IMR-90 (cell line): ENCODE measurements at regions not wholly inside any gene's neighbourhood (a gene's known extent, or its start where the extent isn't known, plus 50 kb on each side); places are given as distances from the start of the nearest gene placed in this dataset.

Experiments
- ATAC-seq: fragments of 200-7000 bp; cut with Tn5 transposase; 2 replicates; pipeline ENCODE4 v1.9.1; 2020; ENCODE audit warnings: low read depth, mild to moderate bottlenecking, moderate library complexity
- BruUV-seq: library from RNA; stranded (reverse); fragments of 400-500 nt; replicated peaks from 2 replicates; lab custom pipeline; 2021; lab: Mats Ljungman, UMichigan
- CTCF ChIA-PET: fragments of 300-600 bp; formaldehyde crosslinking; extraction: SDS; loops from one replicate; lab custom pipeline; 2021; ENCODE audit warnings: antibody characterized with exemption; lab: Yijun Ruan, JAX
- POLR2A ChIA-PET: fragments of 300-600 bp; sonication (Branson Sonifier 250); formaldehyde crosslinking; loops from one replicate; lab custom pipeline; 2022; ENCODE audit warnings: antibody characterized with exemption; ENCODE audit not compliant: unreplicated experiment; lab: Charles Lee
- DNase-seq: peaks from one replicate; pipeline ENCODE4 v3.0.0; 2013
- H2AFZ ChIP-seq: replicated peaks from 2 replicates; pipeline ENCODE3; 2013; ENCODE audit warnings: low read length, mild to moderate bottlenecking; ENCODE audit not compliant: poor library complexity
- H2AK5ac ChIP-seq: 2 replicates; pipeline ENCODE4 v1.6.1; 2013; ENCODE audit warnings: low read depth, low read length, inconsistent platforms
- H2AK9ac ChIP-seq: replicated peaks from 2 replicates; pipeline ENCODE3; 2013; ENCODE audit warnings: mild to moderate bottlenecking, low read depth, low read length, moderate library complexity; ENCODE audit not compliant: poor library complexity
- H2BK120ac ChIP-seq: 2 replicates; pipeline ENCODE4 v1.6.1; 2013; ENCODE audit warnings: low read depth, low read length, inconsistent platforms
- H2BK15ac ChIP-seq: 3 replicates; pipeline ENCODE4 v1.6.1; 2013; ENCODE audit warnings: low read depth, low read length, inconsistent platforms
- H2BK20ac ChIP-seq: 2 replicates; pipeline ENCODE4 v1.6.1; 2013; ENCODE audit warnings: low read depth, mild to moderate bottlenecking, inconsistent platforms, low read length, moderate library complexity
- H2BK5ac ChIP-seq: 2 replicates; pipeline ENCODE4 v1.6.1; 2013; ENCODE audit warnings: mild to moderate bottlenecking, low read depth, low read length, inconsistent platforms; ENCODE audit not compliant: poor library complexity, severe bottlenecking
- H3K14ac ChIP-seq: replicated peaks from 2 replicates; pipeline ENCODE4 v1.6.1; 2013; ENCODE audit warnings: low read depth, low read length, inconsistent platforms
- H3K18ac ChIP-seq: 2 replicates; pipeline ENCODE4 v1.6.1; 2013; ENCODE audit warnings: low read depth, low read length, control low read depth
- H3K23ac ChIP-seq: 2 replicates; pipeline ENCODE4 v1.6.1; 2013; ENCODE audit warnings: low read depth, low read length, inconsistent platforms
- H3K27ac ChIP-seq: 2 replicates; pipeline ENCODE4 v1.5.1; 2013; ENCODE audit warnings: mild to moderate bottlenecking, control low read depth, low read length; ENCODE audit not compliant: insufficient read depth
- H3K27me3 ChIP-seq: 2 replicates; pipeline ENCODE4 v1.6.1; 2013; ENCODE audit warnings: low read length; ENCODE audit not compliant: control insufficient read depth, insufficient read depth
- H3K36me3 ChIP-seq: 2 replicates; pipeline ENCODE4 v1.6.1; 2013; ENCODE audit warnings: low read length, mixed read lengths; ENCODE audit not compliant: control insufficient read depth, insufficient read depth
- H3K4ac ChIP-seq: 2 replicates; pipeline ENCODE4 v1.6.1; 2013; ENCODE audit warnings: low read depth, low read length, inconsistent platforms
- H3K4me1 ChIP-seq: 2 replicates; pipeline ENCODE4 v1.6.1; 2013; ENCODE audit warnings: low read length, mixed read lengths; ENCODE audit not compliant: control insufficient read depth, insufficient read depth
- H3K4me2 ChIP-seq: 2 replicates; pipeline ENCODE4 v1.6.1; 2013; ENCODE audit warnings: low read depth, mild to moderate bottlenecking, control low read depth, low read length, moderate library complexity
- H3K4me3 ChIP-seq: 2 replicates; pipeline ENCODE4 v1.5.1; 2013; ENCODE audit warnings: low read depth, mild to moderate bottlenecking, control low read depth, low read length, moderate library complexity; ENCODE audit not compliant: insufficient read depth
- H3K56ac ChIP-seq: 2 replicates; pipeline ENCODE4 v1.6.1; 2013; ENCODE audit warnings: low read length, inconsistent platforms; ENCODE audit not compliant: insufficient read depth; ENCODE audit errors: extremely low read depth
- H3K79me1 ChIP-seq, 2 experiments: 2 replicates each; pipeline ENCODE4 v1.6.1; 2013; ENCODE audit warnings: low read length in 2 of 2, inconsistent platforms in 1 of 2, low read depth in 1 of 2
- H3K9ac ChIP-seq: 2 replicates; pipeline ENCODE4 v1.6.1; 2013; ENCODE audit warnings: low read depth, low read length, control low read depth
- H3K9me1 ChIP-seq: 2 replicates; pipeline ENCODE4 v1.6.1; 2013; ENCODE audit warnings: low read length, inconsistent platforms; ENCODE audit not compliant: insufficient read depth
- H3K9me3 ChIP-seq: 2 replicates; pipeline ENCODE4 v1.6.1; 2013; ENCODE audit warnings: low read length; ENCODE audit not compliant: control insufficient read depth, insufficient read depth
- H4K20me1 ChIP-seq: 2 replicates; pipeline ENCODE4 v1.6.1; 2013; ENCODE audit warnings: low read length, inconsistent platforms; ENCODE audit not compliant: insufficient read depth
- H4K5ac ChIP-seq: 2 replicates; pipeline ENCODE4 v1.6.1; 2013; ENCODE audit warnings: mild to moderate bottlenecking, low read depth, low read length, control low read depth
- H4K8ac ChIP-seq, 2 experiments: 2 replicates each; pipeline ENCODE4 v1.6.1; 2013; ENCODE audit warnings: low read depth in 2 of 2, low read length in 2 of 2, control low read depth in 1 of 2, inconsistent platforms in 1 of 2
- H4K91ac ChIP-seq: 2 replicates; pipeline ENCODE4 v1.6.1; 2013; ENCODE audit warnings: low read depth, low read length, inconsistent platforms; ENCODE audit not compliant: insufficient read depth
- CEBPB ChIP-seq: IDR thresholded peaks from 2 replicates; pipeline ENCODE4 v1.6.1; 2012; ENCODE audit warnings: low read depth, low read length, improper control_type of control experiment
- MAFK ChIP-seq: IDR thresholded peaks from 2 replicates; pipeline ENCODE4 v1.6.1; 2012; ENCODE audit warnings: low read depth, low read length, improper control_type of control experiment
- RFX5 ChIP-seq: IDR thresholded peaks from 2 replicates; pipeline ENCODE4 v1.8.0; 2012; ENCODE audit warnings: low read depth, mild to moderate bottlenecking, low read length, moderate library complexity
- WGBS, 2 experiments: methylation state at CpG; one replicate each; pipeline versions ENCODE4 v1.1.5 to v1.1.7; 2013; ENCODE audit warnings: missing lambda C conversion rate in 2 of 2; ENCODE audit not compliant: insufficient read length in 1 of 2; ENCODE audit errors: extremely low coverage in 2 of 2; 5-methylcytosine and 5-hydroxymethylcytosine counted together
- dilution Hi-C: fragments of 300-500 bp; cut with HindIII; formaldehyde crosslinking; loops from one replicate; pipeline ENCODE4 v1.14.3; 2018; ENCODE audit warnings: low sequenced_read_pairs; ENCODE audit not compliant: unreplicated experiment
- in situ Hi-C: fragments of 300-500 bp; cut with MboI; formaldehyde crosslinking; loops from 3 replicates; pipeline ENCODE4 v1.14.3; 2019; ENCODE audit warnings: low sequenced_read_pairs, inconsistent platforms, mixed read lengths
- intact Hi-C: fragments of 100-400 bp; cut with micrococcal nuclease; formaldehyde crosslinking; loops from 2 replicates; pipeline ENCODE4 v1.10.0; 2022
- TF ChIP-seq, protein P1 (sequence below): fragments of 150-350 bp; IDR thresholded peaks from 2 replicates; pipeline ENCODE4 v1.6.1; 2016; ENCODE audit warnings: low read depth, mild to moderate bottlenecking, low read length, moderate library complexity, borderline replicate concordance
- TF ChIP-seq, protein P2 (sequence below): fragments of 150-350 bp; IDR thresholded peaks from 2 replicates; pipeline ENCODE4 v1.6.1; 2017; ENCODE audit warnings: mild to moderate bottlenecking, antibody characterized with exemption, low read length, low read depth
- TF ChIP-seq, protein P3 (sequence below): conservative IDR thresholded peaks from 2 replicates; pipeline ENCODE4 v1.5.1; 2012; ENCODE audit warnings: mild to moderate bottlenecking, low read depth, low read length, improper control_type of control experiment

DNA sequence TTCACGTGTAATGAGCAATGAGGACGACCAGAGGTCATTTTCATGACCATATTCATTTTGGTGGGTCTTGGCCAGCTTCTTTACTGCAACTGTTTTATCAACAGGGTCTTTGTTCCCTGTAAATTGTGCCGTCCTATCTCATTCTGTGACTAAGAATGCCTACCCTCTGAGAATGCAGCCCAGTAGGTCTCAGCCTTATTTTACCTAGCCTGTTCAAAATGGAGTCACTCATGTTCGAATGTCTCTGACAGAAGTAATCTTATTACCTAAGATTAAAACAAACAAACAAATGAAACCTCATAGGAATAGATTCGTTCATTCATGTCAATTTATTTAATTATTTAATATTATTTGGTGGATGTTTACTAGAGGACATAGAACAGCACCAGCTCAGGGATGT, 714.8 kb downstream of the ADCYAP1 start:
- CTCF ChIA-PET = no interaction called here
- TF ChIP-seq, protein P1, sequence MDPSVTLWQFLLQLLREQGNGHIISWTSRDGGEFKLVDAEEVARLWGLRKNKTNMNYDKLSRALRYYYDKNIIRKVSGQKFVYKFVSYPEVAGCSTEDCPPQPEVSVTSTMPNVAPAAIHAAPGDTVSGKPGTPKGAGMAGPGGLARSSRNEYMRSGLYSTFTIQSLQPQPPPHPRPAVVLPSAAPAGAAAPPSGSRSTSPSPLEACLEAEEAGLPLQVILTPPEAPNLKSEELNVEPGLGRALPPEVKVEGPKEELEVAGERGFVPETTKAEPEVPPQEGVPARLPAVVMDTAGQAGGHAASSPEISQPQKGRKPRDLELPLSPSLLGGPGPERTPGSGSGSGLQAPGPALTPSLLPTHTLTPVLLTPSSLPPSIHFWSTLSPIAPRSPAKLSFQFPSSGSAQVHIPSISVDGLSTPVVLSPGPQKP = no peak
- TF ChIP-seq CEBPB = no peak
- TF ChIP-seq, protein P2, sequence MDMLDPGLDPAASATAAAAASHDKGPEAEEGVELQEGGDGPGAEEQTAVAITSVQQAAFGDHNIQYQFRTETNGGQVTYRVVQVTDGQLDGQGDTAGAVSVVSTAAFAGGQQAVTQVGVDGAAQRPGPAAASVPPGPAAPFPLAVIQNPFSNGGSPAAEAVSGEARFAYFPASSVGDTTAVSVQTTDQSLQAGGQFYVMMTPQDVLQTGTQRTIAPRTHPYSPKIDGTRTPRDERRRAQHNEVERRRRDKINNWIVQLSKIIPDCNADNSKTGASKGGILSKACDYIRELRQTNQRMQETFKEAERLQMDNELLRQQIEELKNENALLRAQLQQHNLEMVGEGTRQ = no peak
- no peak for TF ChIP-seq RFX5
- TF ChIP-seq, protein P3, sequence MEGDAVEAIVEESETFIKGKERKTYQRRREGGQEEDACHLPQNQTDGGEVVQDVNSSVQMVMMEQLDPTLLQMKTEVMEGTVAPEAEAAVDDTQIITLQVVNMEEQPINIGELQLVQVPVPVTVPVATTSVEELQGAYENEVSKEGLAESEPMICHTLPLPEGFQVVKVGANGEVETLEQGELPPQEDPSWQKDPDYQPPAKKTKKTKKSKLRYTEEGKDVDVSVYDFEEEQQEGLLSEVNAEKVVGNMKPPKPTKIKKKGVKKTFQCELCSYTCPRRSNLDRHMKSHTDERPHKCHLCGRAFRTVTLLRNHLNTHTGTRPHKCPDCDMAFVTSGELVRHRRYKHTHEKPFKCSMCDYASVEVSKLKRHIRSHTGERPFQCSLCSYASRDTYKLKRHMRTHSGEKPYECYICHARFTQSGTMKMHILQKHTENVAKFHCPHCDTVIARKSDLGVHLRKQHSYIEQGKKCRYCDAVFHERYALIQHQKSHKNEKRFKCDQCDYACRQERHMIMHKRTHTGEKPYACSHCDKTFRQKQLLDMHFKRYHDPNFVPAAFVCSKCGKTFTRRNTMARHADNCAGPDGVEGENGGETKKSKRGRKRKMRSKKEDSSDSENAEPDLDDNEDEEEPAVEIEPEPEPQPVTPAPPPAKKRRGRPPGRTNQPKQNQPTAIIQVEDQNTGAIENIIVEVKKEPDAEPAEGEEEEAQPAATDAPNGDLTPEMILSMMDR = no peak
- no peak for TF ChIP-seq MAFK
- Histone ChIP-seq H3K9me1 (no peaks in the 10 kb centered on the region), H3K27me3 (no peaks in the 10 kb centered on the region), H3K79me1 (no peaks in the 10 kb centered on the region), H3K27ac (no peak overlapping the region), H3K18ac (no peak overlapping the region), H3K4me3 (no peak overlapping the region), H4K20me1 (no peaks in the 10 kb centered on the region), H3K9ac (no peak overlapping the region), H2AFZ (no peak overlapping the region), H3K9me3 (peaks cover 2% of the 10 kb centered on the region; the same call in 1 of the 2 replicates), H2AK5ac (no peak overlapping the region), H3K4me1 (no peaks in the 10 kb centered on the region), H4K5ac (no peak overlapping the region), H2BK120ac (no peak overlapping the region), H4K91ac (no peak overlapping the region), H3K36me3 (no peaks in the 10 kb centered on the region), H3K23ac (no peak overlapping the region), H3K4me2 (no peak overlapping the region), H2BK20ac (no peak overlapping the region), H2AK9ac (no peak overlapping the region), H2BK15ac (no peak overlapping the region), H3K56ac (no peak overlapping the region), H4K8ac (no peak overlapping the region), H3K4ac (no peak overlapping the region), H2BK5ac (no peak overlapping the region), H3K14ac (no peak overlapping the region)
- ATAC-seq = no peak
- no peak for DNase-seq
- in situ Hi-C loops (no loop called here), dilution Hi-C loops (no loop called here), intact Hi-C loops (no loop called here)
- POLR2A ChIA-PET = no interaction called here
- no CpG with 5 or more reads among the region's 5 CpGs for WGBS, 2 experiments
- BruUV-seq = no TSS peak
